ENCODE measurements at regions not wholly inside any gene's neighbourhood (a gene's known extent, or its start where the extent isn't known, plus 50 kb on each side); places are given as distances from the start of the nearest gene placed in this dataset.
A peak's percentile ranks its signal among the peaks of the same experiment; 100 is the strongest.

GRCh38 chr5:124801551-124801950 is 55.1 kb upstream of the ZNF608 start:
- peaks cover 8% of the 10 kb centered on the region for H3K9me3 Mint-ChIP-seq
- peak; percentile 43 for DNase-seq (ENCODE audit: low spot score)
- H3K9me3 ChIP-seq (ENCODE audit: low read depth): no peaks in the 10 kb centered on the region

GRCh38 chr5:124803617-124804323 is 57.3 kb upstream of the ZNF608 start:
- peaks cover 44% of the 10 kb centered on the region for H3K4me1 Mint-ChIP-seq
- H3K27me3 Mint-ChIP-seq (ENCODE audit: insufficient read depth, low read depth): peaks cover 11% of the 10 kb centered on the region
- peaks cover 8% of the 10 kb centered on the region for H3K36me3 Mint-ChIP-seq
- H3K27me3 ChIP-seq: no peaks in the 10 kb centered on the region
- no peak overlapping the region for H3K27ac ChIP-seq
- TF ChIP-seq EZH2phosphoT487 (IDR thresholded peaks at IDR 0.05) (no peak), EZH2 (IDR thresholded peaks at IDR 0.05) (no peak), CTCF (IDR thresholded peaks at IDR 0.05) (no peak)
- H3K36me3 ChIP-seq: no peaks in the 10 kb centered on the region
- no peak overlapping the region for H3K27ac Mint-ChIP-seq
- peaks cover 6% of the 10 kb centered on the region for H4K20me1 ChIP-seq (ENCODE audit: low read depth)
- no peaks in the 10 kb centered on the region for H3K9me3 ChIP-seq (ENCODE audit: low read depth)
- H3K4me2 ChIP-seq: no peak overlapping the region
- no peak overlapping the region for H3K4me3 Mint-ChIP-seq
- no peak for DNase-seq (ENCODE audit: low spot score)
- no peaks in the 10 kb centered on the region for H3K79me2 ChIP-seq (ENCODE audit: low read depth)
- H2AFZ ChIP-seq (replicated peaks): no peak overlapping the region
- no peak overlapping the region for H3K4me3 ChIP-seq
- peaks cover 18% of the 10 kb centered on the region for H3F3A ChIP-seq (ENCODE audit: low read depth)
- H3K9ac ChIP-seq: no peak overlapping the region
- peaks cover 3% of the 10 kb centered on the region for H3K9me3 Mint-ChIP-seq
- H3K4me1 ChIP-seq: peaks cover 36% of the 10 kb centered on the region

More at GRCh38 chr5:124801551-124801950, 55.1 kb upstream of the ZNF608 start:
- Histone ChIP-seq H3K79me2 (ENCODE audit: low read depth) (no peaks in the 10 kb centered on the region), H3K4me1 (peaks cover 25% of the 10 kb centered on the region), H3K9ac (no peak overlapping the region), H2AFZ (replicated peaks) (no peak overlapping the region), H3K36me3 (no peaks in the 10 kb centered on the region), H3K27ac (peak overlapping the region; percentile 47), H3K27me3 (no peaks in the 10 kb centered on the region), H3K4me3 (no peak overlapping the region), H3F3A (ENCODE audit: low read depth) (peaks cover 6% of the 10 kb centered on the region), H4K20me1 (ENCODE audit: low read depth) (peaks cover under 1% of the 10 kb centered on the region), H3K4me2 (peak overlapping the region; percentile 17)
- peaks cover 12% of the 10 kb centered on the region for H3K36me3 Mint-ChIP-seq
- peak overlapping the region; percentile 30 for H3K27ac Mint-ChIP-seq
- no peak for TF ChIP-seq EZH2phosphoT487 (IDR thresholded peaks at IDR 0.05)
- no peak for TF ChIP-seq CTCF (IDR thresholded peaks at IDR 0.05)
- no peak for TF ChIP-seq EZH2 (IDR thresholded peaks at IDR 0.05)
- H3K4me1 Mint-ChIP-seq: peaks cover 46% of the 10 kb centered on the region
- peaks cover 15% of the 10 kb centered on the region for H3K27me3 Mint-ChIP-seq (ENCODE audit: insufficient read depth, low read depth)
- no peak overlapping the region for H3K4me3 Mint-ChIP-seq

GRCh38 chr5:124806026-124806372 is 59.6 kb upstream of the ZNF608 start:
- no peak overlapping the region for H3K27ac Mint-ChIP-seq
- peaks cover 59% of the 10 kb centered on the region for H3K4me1 Mint-ChIP-seq
- H3K27ac ChIP-seq: no peak overlapping the region
- peaks cover 6% of the 10 kb centered on the region for H4K20me1 ChIP-seq (ENCODE audit: low read depth)
- no peaks in the 10 kb centered on the region for H3K9me3 ChIP-seq (ENCODE audit: low read depth)
- H2AFZ ChIP-seq (replicated peaks): no peak overlapping the region
- no peak for TF ChIP-seq EZH2 (IDR thresholded peaks at IDR 0.05)
- TF ChIP-seq EZH2phosphoT487 (IDR thresholded peaks at IDR 0.05): no peak
- TF ChIP-seq CTCF (IDR thresholded peaks at IDR 0.05): no peak
- DNase-seq (ENCODE audit: low spot score): no peak
- H3K4me3 Mint-ChIP-seq: no peak overlapping the region
- peak overlapping the region; percentile 53 for H3K4me2 ChIP-seq
- peaks cover 45% of the 10 kb centered on the region for H3K4me1 ChIP-seq
- H3K79me2 ChIP-seq (ENCODE audit: low read depth): no peaks in the 10 kb centered on the region
- H3K9ac ChIP-seq: no peak overlapping the region
- H3K27me3 ChIP-seq: no peaks in the 10 kb centered on the region
- no peak overlapping the region for H3K4me3 ChIP-seq
- peaks cover 11% of the 10 kb centered on the region for H3K27me3 Mint-ChIP-seq (ENCODE audit: insufficient read depth, low read depth)
- peaks cover under 1% of the 10 kb centered on the region for H3K9me3 Mint-ChIP-seq
- H3K36me3 Mint-ChIP-seq: peaks cover 3% of the 10 kb centered on the region
- peaks cover 18% of the 10 kb centered on the region for H3F3A ChIP-seq (ENCODE audit: low read depth)
- H3K36me3 ChIP-seq: no peaks in the 10 kb centered on the region
